Ishikawa (cell line): ENCODE measurements at regions not wholly inside any gene's neighbourhood (a gene's known extent, or its start where the extent isn't known, plus 50 kb on each side); places are given as distances from the start of the nearest gene placed in this dataset.

Source experiments
- CEBPB ChIP-seq: IDR thresholded peaks from 2 replicates; pipeline ENCODE4 v1.6.1; 2012
- CREB1 ChIP-seq: IDR thresholded peaks from 2 replicates; pipeline ENCODE4 v1.6.1; 2012; ENCODE audit warnings: low read depth
- EGR1 ChIP-seq: IDR thresholded peaks from 2 replicates; pipeline ENCODE4 v1.6.1; 2012
- EP300 ChIP-seq: IDR thresholded peaks from 2 replicates; pipeline ENCODE4 v1.6.1; 2012; ENCODE audit warnings: borderline replicate concordance
- FOXM1 ChIP-seq: IDR thresholded peaks from 2 replicates; pipeline ENCODE4 v1.6.1; 2012; ENCODE audit warnings: low read depth, borderline replicate concordance
- MAX ChIP-seq: IDR thresholded peaks from 2 replicates; pipeline ENCODE4 v1.6.1; 2012
- RAD21 ChIP-seq: IDR thresholded peaks from 2 replicates; pipeline ENCODE4 v1.6.1; 2012; ENCODE audit warnings: low read depth
- TAF1 ChIP-seq: IDR thresholded peaks from 2 replicates; pipeline ENCODE4 v1.6.1; 2012; ENCODE audit warnings: low read depth, mild to moderate bottlenecking
- TCF12 ChIP-seq: IDR thresholded peaks from 2 replicates; pipeline ENCODE4 v1.6.1; 2012; ENCODE audit warnings: low read depth
- TEAD4 ChIP-seq: IDR thresholded peaks from 2 replicates; pipeline ENCODE4 v1.6.1; 2012
- USF1 ChIP-seq: IDR thresholded peaks from 2 replicates; pipeline ENCODE4 v1.6.1; 2012
- YY1 ChIP-seq: IDR thresholded peaks from 2 replicates; pipeline ENCODE4 v1.6.1; 2012; ENCODE audit warnings: low read depth
- ZBTB7A ChIP-seq: IDR thresholded peaks from 2 replicates; pipeline ENCODE4 v1.6.1; 2012; ENCODE audit warnings: low read depth
- TF ChIP-seq, protein P1 (sequence below): IDR thresholded peaks from 2 replicates; pipeline ENCODE4 v1.6.1; 2012; ENCODE audit warnings: low read depth, mild to moderate bottlenecking

- TF ChIP-seq YY1, result no peak
- no peak for TF ChIP-seq CEBPB
- TF ChIP-seq RAD21, result no peak
- TF ChIP-seq TAF1, result no peak
- no peak for TF ChIP-seq CREB1
- no peak for TF ChIP-seq ZBTB7A
- TF ChIP-seq, protein P1, sequence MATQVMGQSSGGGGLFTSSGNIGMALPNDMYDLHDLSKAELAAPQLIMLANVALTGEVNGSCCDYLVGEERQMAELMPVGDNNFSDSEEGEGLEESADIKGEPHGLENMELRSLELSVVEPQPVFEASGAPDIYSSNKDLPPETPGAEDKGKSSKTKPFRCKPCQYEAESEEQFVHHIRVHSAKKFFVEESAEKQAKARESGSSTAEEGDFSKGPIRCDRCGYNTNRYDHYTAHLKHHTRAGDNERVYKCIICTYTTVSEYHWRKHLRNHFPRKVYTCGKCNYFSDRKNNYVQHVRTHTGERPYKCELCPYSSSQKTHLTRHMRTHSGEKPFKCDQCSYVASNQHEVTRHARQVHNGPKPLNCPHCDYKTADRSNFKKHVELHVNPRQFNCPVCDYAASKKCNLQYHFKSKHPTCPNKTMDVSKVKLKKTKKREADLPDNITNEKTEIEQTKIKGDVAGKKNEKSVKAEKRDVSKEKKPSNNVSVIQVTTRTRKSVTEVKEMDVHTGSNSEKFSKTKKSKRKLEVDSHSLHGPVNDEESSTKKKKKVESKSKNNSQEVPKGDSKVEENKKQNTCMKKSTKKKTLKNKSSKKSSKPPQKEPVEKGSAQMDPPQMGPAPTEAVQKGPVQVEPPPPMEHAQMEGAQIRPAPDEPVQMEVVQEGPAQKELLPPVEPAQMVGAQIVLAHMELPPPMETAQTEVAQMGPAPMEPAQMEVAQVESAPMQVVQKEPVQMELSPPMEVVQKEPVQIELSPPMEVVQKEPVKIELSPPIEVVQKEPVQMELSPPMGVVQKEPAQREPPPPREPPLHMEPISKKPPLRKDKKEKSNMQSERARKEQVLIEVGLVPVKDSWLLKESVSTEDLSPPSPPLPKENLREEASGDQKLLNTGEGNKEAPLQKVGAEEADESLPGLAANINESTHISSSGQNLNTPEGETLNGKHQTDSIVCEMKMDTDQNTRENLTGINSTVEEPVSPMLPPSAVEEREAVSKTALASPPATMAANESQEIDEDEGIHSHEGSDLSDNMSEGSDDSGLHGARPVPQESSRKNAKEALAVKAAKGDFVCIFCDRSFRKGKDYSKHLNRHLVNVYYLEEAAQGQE, result no peak
- no peak for TF ChIP-seq USF1
- no peak for TF ChIP-seq MAX
- TF ChIP-seq TCF12, result no peak
- no peak for TF ChIP-seq EP300
- TF ChIP-seq EGR1, result no peak
- no peak for TF ChIP-seq TEAD4
- TF ChIP-seq FOXM1, result no peak
These were observed 464.5 kb upstream of the MARCKS start for GRCh38 chr6:113392551-113393055.
